ENCODE measurements at regions not wholly inside any gene's neighbourhood (a gene's known extent, or its start where the extent isn't known, plus 50 kb on each side); places are given as distances from the start of the nearest gene placed in this dataset.

GRCh38 chr2:14951569-14952285 is 319.2 kb downstream of the LRATD1 start (continued):
- TF ChIP-seq MEF2D (tag; conservative IDR thresholded peaks at IDR 0.05; ENCODE audit: low read depth) (no peak), LEF1 (IDR thresholded peaks at IDR 0.05) (no peak), PRMT5 (CRISPR knock-in tag; IDR thresholded peaks at IDR 0.05) (no peak), NFXL1 (CRISPR knock-in tag; IDR thresholded peaks at IDR 0.05) (no peak), STAT5B (CRISPR knock-in tag; IDR thresholded peaks at IDR 0.05) (no peak), SMARCC2 (IDR thresholded peaks at IDR 0.05; ENCODE audit: low read depth) (no peak)

GRCh38 chr2:14952400-14952963 is 320.0 kb downstream of the LRATD1 start:
- no peak for ATAC-seq
- Histone ChIP-seq H3K4me1 (replicated peaks in 1 of 2; ENCODE audit: control insufficient read depth in 2 of 2, insufficient read depth in 2 of 2, low read length in 2 of 2) (no peaks in the 10 kb centered on the region), H3K79me2 (ENCODE audit: control insufficient read depth, insufficient read depth, low read length) (no peaks in the 10 kb centered on the region), H3K36me3 (ENCODE audit: control insufficient read depth, insufficient read depth, low read length) (no peaks in the 10 kb centered on the region), H3K9ac (ENCODE audit: insufficient read depth in 1 of 2, low read depth in 2 of 2, low read length in 2 of 2) (no peak overlapping the region), H4K20me1 (replicated peaks; ENCODE audit: control insufficient read depth, insufficient read depth, low read length) (no peaks in the 10 kb centered on the region), H3K4me2 (ENCODE audit: insufficient read depth, low read length) (no peak overlapping the region), H3K9me1 (ENCODE audit: control insufficient read depth, insufficient read depth, low read length) (no peaks in the 10 kb centered on the region), H3K4me3 (no peak overlapping the region), H3K27me3 (ENCODE audit: control insufficient read depth in 2 of 2, insufficient read depth in 2 of 2, low read length in 2 of 2) (no peaks in the 10 kb centered on the region), H3K27ac (ENCODE audit: extremely low read depth, low read depth, low read length) (no peak overlapping the region), H2AFZ (ENCODE audit: low read depth, low read length) (no peak overlapping the region), H3K9me3 (replicated peaks; ENCODE audit: control insufficient read depth, insufficient read depth, low read depth, low read length) (no peaks in the 10 kb centered on the region)
- ChIA-PET POLR2A (interaction anchor here (0.6 kb wide), 1 partner anchor 919 kb away, joined by 3 read pairs; no protein-coding TSS in a partner anchor), CTCF (ENCODE audit: low intra/inter-chr PET ratio) (no interaction called here)
- TF ChIP-seq ATF4 (CRISPR knock-in tag; IDR thresholded peaks at IDR 0.05), result no peak
- TF ChIP-seq HDAC1 (IDR thresholded peaks at IDR 0.05), result no peak
- no TSS peak for BruUV-seq (replicated peaks)
- WGBS (ENCODE audit: insufficient coverage, low coverage, missing lambda C conversion rate), result 2% methylated on average over 6 of the region's 6 CpGs
- intact Hi-C loops (cut with micrococcal nuclease) (no loop called here), in situ Hi-C loops (cut with MboI) (no loop called here)
- no peak for DNase-seq (ENCODE audit: extremely low read depth in 1 of 4, low spot score in 3 of 4)
- FAIRE-seq, result no peak

All from K562 (cell line).